ENCODE measurements at regions not wholly inside any gene's neighbourhood (a gene's known extent, or its start where the extent isn't known, plus 50 kb on each side); places are given as distances from the start of the nearest gene placed in this dataset.

DNA sequence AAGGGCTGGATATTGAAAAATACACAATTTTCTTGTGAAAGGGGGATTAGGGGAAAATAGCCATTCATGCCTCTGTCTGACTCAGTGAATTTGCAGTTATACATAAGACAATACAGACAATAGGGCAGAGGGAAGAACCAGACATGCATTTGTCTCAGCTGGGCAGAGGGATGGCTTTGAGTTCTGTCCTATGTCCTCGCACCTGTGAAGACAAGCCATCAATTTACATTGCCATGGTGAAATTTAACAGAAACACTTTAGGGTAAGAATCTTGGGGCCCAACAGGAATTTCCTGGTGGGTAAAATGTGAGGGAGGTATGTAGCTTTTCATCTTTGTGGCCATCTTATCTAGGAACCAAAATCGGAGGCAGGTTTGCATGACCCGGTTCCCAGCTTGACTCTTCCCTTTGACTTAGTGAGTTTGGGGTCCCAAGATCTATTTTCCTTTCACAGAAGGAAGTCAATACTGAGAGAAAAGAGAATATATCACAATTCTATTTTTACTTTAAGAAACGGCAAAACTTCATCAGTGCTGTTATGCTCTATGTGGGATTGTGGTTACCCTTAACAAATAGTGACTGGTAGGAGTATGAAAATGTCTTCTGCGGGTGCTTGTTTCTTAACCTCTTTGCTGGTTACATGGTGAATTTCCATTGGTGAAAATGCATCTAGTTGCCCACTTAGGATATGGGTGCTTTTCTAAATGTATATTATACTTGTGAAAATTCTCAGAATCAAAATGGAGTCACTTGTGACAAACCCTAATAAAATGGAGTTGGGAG is 221.8 kb downstream of the SPP2 start:
- TF ChIP-seq, protein P1, sequence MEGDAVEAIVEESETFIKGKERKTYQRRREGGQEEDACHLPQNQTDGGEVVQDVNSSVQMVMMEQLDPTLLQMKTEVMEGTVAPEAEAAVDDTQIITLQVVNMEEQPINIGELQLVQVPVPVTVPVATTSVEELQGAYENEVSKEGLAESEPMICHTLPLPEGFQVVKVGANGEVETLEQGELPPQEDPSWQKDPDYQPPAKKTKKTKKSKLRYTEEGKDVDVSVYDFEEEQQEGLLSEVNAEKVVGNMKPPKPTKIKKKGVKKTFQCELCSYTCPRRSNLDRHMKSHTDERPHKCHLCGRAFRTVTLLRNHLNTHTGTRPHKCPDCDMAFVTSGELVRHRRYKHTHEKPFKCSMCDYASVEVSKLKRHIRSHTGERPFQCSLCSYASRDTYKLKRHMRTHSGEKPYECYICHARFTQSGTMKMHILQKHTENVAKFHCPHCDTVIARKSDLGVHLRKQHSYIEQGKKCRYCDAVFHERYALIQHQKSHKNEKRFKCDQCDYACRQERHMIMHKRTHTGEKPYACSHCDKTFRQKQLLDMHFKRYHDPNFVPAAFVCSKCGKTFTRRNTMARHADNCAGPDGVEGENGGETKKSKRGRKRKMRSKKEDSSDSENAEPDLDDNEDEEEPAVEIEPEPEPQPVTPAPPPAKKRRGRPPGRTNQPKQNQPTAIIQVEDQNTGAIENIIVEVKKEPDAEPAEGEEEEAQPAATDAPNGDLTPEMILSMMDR (IDR thresholded peaks at IDR 0.05; ENCODE audit: insufficient read depth, low read length, poor library complexity, severe bottlenecking), result no peak
- H3K4me3 ChIP-seq (ENCODE audit: low read depth, low read length), result no peak overlapping the region
- no peak for DNase-seq (ENCODE audit: low read depth)
- H3K36me3 ChIP-seq (ENCODE audit: control insufficient read depth, insufficient read depth, low read length), result no peaks in the 10 kb centered on the region
- H3K27me3 ChIP-seq (ENCODE audit: control insufficient read depth, insufficient read depth, low read length), result no peaks in the 10 kb centered on the region

DNA sequence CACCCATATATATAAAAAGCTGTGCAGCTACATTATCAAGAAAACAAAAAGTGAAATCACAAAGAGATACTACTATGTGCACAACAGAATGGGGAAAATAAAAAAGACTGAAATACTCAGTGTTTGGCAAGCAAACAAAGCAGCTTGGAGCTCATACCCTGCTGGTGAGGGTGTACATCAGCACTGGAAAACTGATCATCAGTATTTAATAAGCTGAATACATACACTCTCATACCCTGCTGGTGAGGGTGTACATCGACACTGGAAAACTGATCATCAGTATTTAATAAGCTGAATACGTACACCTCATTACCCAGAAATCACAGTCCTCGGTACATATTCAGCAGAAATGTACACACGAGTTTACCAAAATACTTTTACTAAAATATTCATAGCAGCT is 220.8 kb downstream of the SPP2 start:
- TF ChIP-seq, protein P1 (IDR thresholded peaks at IDR 0.05; ENCODE audit: insufficient read depth, low read length, poor library complexity, severe bottlenecking), result no peak
- Histone ChIP-seq H3K4me3 (ENCODE audit: low read depth, low read length) (no peak overlapping the region), H3K36me3 (ENCODE audit: control insufficient read depth, insufficient read depth, low read length) (no peaks in the 10 kb centered on the region), H3K27me3 (ENCODE audit: control insufficient read depth, insufficient read depth, low read length) (no peaks in the 10 kb centered on the region)
- no peak for DNase-seq (ENCODE audit: low read depth)

DNA sequence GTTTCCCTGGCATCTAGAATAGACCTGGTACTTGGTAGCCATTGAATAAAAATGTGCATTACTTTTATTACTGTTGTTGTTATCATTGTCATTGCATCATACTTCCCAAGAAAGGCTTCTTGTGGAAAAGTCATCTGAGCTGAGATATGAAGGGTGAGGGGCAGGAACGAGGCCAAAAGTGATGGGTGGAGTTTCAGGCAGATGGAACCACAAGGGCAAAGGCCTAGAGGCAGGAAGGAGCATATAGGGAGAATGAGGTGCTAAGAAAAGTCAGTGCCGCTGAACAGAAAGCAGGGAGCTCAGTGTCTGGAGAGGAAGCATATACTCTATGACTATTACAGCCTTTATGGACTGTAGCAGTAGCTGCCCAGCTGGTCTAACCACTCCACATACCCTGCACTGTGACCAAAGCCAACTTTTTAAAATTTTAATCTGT is 219.3 kb downstream of the SPP2 start:
- H3K36me3 ChIP-seq (ENCODE audit: control insufficient read depth, insufficient read depth, low read length), result no peaks in the 10 kb centered on the region
- no peak overlapping the region for H3K4me3 ChIP-seq (ENCODE audit: low read depth, low read length)
- H3K27me3 ChIP-seq (ENCODE audit: control insufficient read depth, insufficient read depth, low read length), result no peaks in the 10 kb centered on the region
- no peak for DNase-seq (ENCODE audit: low read depth)
- TF ChIP-seq, protein P1 (IDR thresholded peaks at IDR 0.05; ENCODE audit: insufficient read depth, low read length, poor library complexity, severe bottlenecking), result no peak

DNA sequence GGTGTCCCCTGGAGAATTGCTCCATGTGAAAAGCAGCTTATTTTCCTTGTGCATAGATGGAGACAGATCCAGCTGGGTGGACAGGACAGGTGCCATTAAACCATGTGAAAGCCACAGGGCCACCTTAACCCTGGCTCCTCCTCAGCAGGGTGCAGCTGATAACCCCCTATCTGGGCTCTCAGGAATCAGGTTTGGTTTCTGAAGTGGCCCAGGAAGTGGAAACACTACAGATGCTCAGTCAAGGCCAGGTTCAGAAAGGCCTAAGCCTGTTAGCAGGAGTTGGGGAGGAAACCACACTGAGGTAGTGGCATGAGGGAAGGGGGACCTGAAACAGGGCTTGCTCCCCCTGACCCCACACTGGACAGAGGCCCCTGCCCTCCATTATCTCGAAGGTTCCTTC is 217.0 kb downstream of the SPP2 start:
- Histone ChIP-seq H3K4me3 (ENCODE audit: low read depth, low read length) (no peak overlapping the region), H3K27me3 (ENCODE audit: control insufficient read depth, insufficient read depth, low read length) (no peaks in the 10 kb centered on the region), H3K36me3 (ENCODE audit: control insufficient read depth, insufficient read depth, low read length) (no peaks in the 10 kb centered on the region)
- TF ChIP-seq, protein P1 (IDR thresholded peaks at IDR 0.05; ENCODE audit: insufficient read depth, low read length, poor library complexity, severe bottlenecking), result no peak
- DNase-seq (ENCODE audit: low read depth), result no peak

DNA sequence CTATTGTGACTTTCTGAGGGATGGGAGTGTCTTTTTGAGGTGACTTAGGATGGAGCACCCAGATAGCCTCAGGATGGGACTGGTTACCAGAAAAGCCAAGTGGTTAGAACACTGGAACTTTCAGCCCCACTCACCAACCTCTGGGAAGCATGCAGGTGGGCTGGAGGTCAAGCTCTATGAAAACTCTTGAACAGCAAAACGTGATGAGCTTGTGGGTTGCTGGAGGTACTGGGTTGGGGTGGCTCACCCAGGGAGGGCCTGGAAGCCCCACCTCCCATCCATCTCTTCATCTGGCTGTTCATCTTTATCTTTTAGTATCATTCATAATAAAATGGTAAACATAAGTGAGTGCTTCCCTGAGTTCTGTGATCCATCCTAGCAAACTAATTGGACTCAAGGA is 216.4 kb downstream of the SPP2 start:
- H3K4me3 ChIP-seq (ENCODE audit: low read depth, low read length), result no peak overlapping the region
- TF ChIP-seq, protein P1 (IDR thresholded peaks at IDR 0.05; ENCODE audit: insufficient read depth, low read length, poor library complexity, severe bottlenecking), result no peak
- DNase-seq (ENCODE audit: low read depth), result no peak
- H3K27me3 ChIP-seq (ENCODE audit: control insufficient read depth, insufficient read depth, low read length), result no peaks in the 10 kb centered on the region
- H3K36me3 ChIP-seq (ENCODE audit: control insufficient read depth, insufficient read depth, low read length), result no peaks in the 10 kb centered on the region

DNA sequence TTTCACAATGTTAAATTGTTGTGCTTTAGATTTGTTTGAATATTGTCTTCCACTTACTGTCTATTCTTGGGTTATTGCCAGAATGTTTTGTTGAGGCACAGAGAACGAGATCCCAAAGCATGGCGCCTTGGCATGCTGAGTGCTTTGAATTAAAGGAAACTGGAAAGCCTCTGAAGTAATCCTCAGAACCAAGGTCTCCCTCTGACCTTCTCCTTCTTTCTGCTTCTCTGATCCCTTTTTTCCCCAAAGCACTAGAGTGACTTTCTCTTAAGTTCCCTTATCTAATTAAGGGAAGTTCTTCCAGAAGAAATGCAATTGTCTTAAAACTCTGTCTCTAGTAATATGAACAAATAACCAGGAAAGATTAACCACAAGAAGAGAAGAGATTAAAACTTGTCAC is 214.7 kb downstream of the SPP2 start:
- no peak for DNase-seq (ENCODE audit: low read depth)
- Histone ChIP-seq H3K27me3 (ENCODE audit: control insufficient read depth, insufficient read depth, low read length) (no peaks in the 10 kb centered on the region), H3K4me3 (ENCODE audit: low read depth, low read length) (no peak overlapping the region), H3K36me3 (ENCODE audit: control insufficient read depth, insufficient read depth, low read length) (no peaks in the 10 kb centered on the region)
- TF ChIP-seq, protein P1 (IDR thresholded peaks at IDR 0.05; ENCODE audit: insufficient read depth, low read length, poor library complexity, severe bottlenecking), result no peak
